Liver (tissue), 8 donors: ENCODE measurements at regions not wholly inside any gene's neighbourhood (a gene's known extent, or its start where the extent isn't known, plus 50 kb on each side); places are given as distances from the start of the nearest gene placed in this dataset.

Source experiments
- DNase-seq: peaks from one replicate; pipeline ENCODE4 v3.0.0-alpha.2; 2017; ENCODE audit warnings: low spot score
- H3K27ac ChIP-seq, 2 donors: one replicate each; pipeline ENCODE4 v1.7.0; 2013; ENCODE audit warnings: inconsistent platforms in 2 of 2, low read length in 2 of 2, control low read depth in 1 of 2, low read depth in 1 of 2, mild to moderate bottlenecking in 1 of 2
- H3K27me3 ChIP-seq, 4 donors: one replicate each; pipeline versions ENCODE4 v1.6.1 to v1.7.0; 2013; ENCODE audit warnings: low read length in 3 of 4, inconsistent platforms in 1 of 4, mild to moderate bottlenecking in 1 of 4, moderate library complexity in 1 of 4; ENCODE audit not compliant: control insufficient read depth in 4 of 4, insufficient read depth in 4 of 4
- H3K36me3 ChIP-seq, 4 donors: one replicate each; pipeline versions ENCODE4 v1.6.1 to v1.7.0; 2013; ENCODE audit warnings: low read length in 3 of 4, mild to moderate bottlenecking in 3 of 4, low read depth in 1 of 4, moderate library complexity in 1 of 4; ENCODE audit not compliant: control insufficient read depth in 4 of 4, insufficient read depth in 3 of 4
- H3K4me1 ChIP-seq, 4 donors: one replicate each; pipeline versions ENCODE4 v1.6.1 to v1.7.0; 2013; ENCODE audit warnings: low read length in 3 of 4, mild to moderate bottlenecking in 3 of 4, moderate library complexity in 1 of 4; ENCODE audit not compliant: control insufficient read depth in 4 of 4, insufficient read depth in 4 of 4
- H3K4me3 ChIP-seq, 3 donors: one replicate each; pipeline versions ENCODE4 v1.6.1 to v1.7.0; 2013; ENCODE audit warnings: low read length in 3 of 3, control low read depth in 1 of 3, low read depth in 1 of 3, mild to moderate bottlenecking in 1 of 3
- H3K9ac ChIP-seq, 2 donors: one replicate each; pipeline ENCODE4 v1.7.0; 2013; ENCODE audit warnings: low read length in 2 of 2, mild to moderate bottlenecking in 2 of 2, moderate library complexity in 2 of 2, control low read depth in 1 of 2, low read depth in 1 of 2
- H3K9me3 ChIP-seq, 4 donors: one replicate each; pipeline versions ENCODE4 v1.6.1 to v1.7.0; 2013; ENCODE audit warnings: low read length in 3 of 4; ENCODE audit not compliant: control insufficient read depth in 4 of 4
- EGR1 ChIP-seq, 2 donors: IDR thresholded peaks; 2 replicates each; pipeline ENCODE4 v1.6.1; 2016 to 2018; ENCODE audit warnings: antibody characterized with exemption in 2 of 2, low read depth in 2 of 2
- FOXA1 ChIP-seq: IDR thresholded peaks from 2 replicates; pipeline ENCODE4 v1.6.1; 2016; ENCODE audit warnings: antibody characterized with exemption
- FOXA2 ChIP-seq: IDR thresholded peaks from 2 replicates; pipeline ENCODE4 v1.6.1; 2016; ENCODE audit warnings: antibody characterized with exemption
- GABPA ChIP-seq, 2 donors: IDR thresholded peaks in 1 of 2; conservative IDR thresholded peaks in 1 of 2; 2 replicates each; pipeline ENCODE4 v1.6.1; 2016; ENCODE audit warnings: antibody characterized with exemption in 2 of 2, mild to moderate bottlenecking in 1 of 2, moderate library complexity in 1 of 2
- HNF4A ChIP-seq, 2 donors: conservative IDR thresholded peaks; 2 replicates each; pipeline ENCODE4 v1.6.1; 2016; ENCODE audit warnings: antibody characterized with exemption in 2 of 2, mild to moderate bottlenecking in 2 of 2
- HNF4G ChIP-seq: IDR thresholded peaks from 2 replicates; pipeline ENCODE4 v1.6.1; 2016; ENCODE audit warnings: antibody characterized with exemption
- JUND ChIP-seq, 2 donors: IDR thresholded peaks; 2 replicates each; pipeline ENCODE4 v1.6.1; 2016; ENCODE audit warnings: antibody characterized with exemption in 2 of 2
- NR2F2 ChIP-seq: IDR thresholded peaks from 2 replicates; pipeline ENCODE4 v1.6.1; 2016; ENCODE audit warnings: antibody characterized with exemption
- RAD21 ChIP-seq, 2 donors: IDR thresholded peaks; 2 replicates each; pipeline ENCODE4 v1.6.1; 2016; ENCODE audit warnings: antibody characterized with exemption in 2 of 2, mild to moderate bottlenecking in 2 of 2
- RXRA ChIP-seq, 2 donors: IDR thresholded peaks; 2 replicates each; pipeline ENCODE4 v1.6.1; 2017 to 2018; ENCODE audit warnings: antibody characterized with exemption in 2 of 2, mild to moderate bottlenecking in 1 of 2
- SP1 ChIP-seq: IDR thresholded peaks from 2 replicates; pipeline ENCODE4 v1.6.1; 2018; ENCODE audit warnings: antibody characterized with exemption, mild to moderate bottlenecking
- TAF1 ChIP-seq: conservative IDR thresholded peaks from 2 replicates; pipeline ENCODE4 v1.6.1; 2016; ENCODE audit warnings: antibody characterized with exemption, mild to moderate bottlenecking
- YY1 ChIP-seq: IDR thresholded peaks from 2 replicates; pipeline ENCODE4 v1.6.1; 2016; ENCODE audit warnings: antibody characterized with exemption, mild to moderate bottlenecking
- WGBS: extraction: QIAGEN DNeasy Blood & Tissue Kit; methylation state at CpG from one replicate; pipeline ENCODE4 v1.1.7; 2013; 5-methylcytosine and 5-hydroxymethylcytosine counted together
- TF ChIP-seq, protein P1 (sequence below): IDR thresholded peaks from 2 replicates; pipeline ENCODE4 v1.6.1; 2016; ENCODE audit warnings: antibody characterized with exemption
- TF ChIP-seq, protein P2 (sequence below): IDR thresholded peaks from 2 replicates; pipeline ENCODE4 v1.6.1; 2016; ENCODE audit warnings: antibody characterized with exemption, mild to moderate bottlenecking
- TF ChIP-seq, protein P3 (sequence below): IDR thresholded peaks from 2 replicates; pipeline ENCODE4 v1.6.1; 2016; ENCODE audit warnings: antibody characterized with exemption
- TF ChIP-seq, protein P4 (sequence below): IDR thresholded peaks from 2 replicates; pipeline ENCODE4 v1.6.1; 2016; ENCODE audit warnings: antibody characterized with exemption
- TF ChIP-seq, protein P5 (sequence below): fragments of 150-350 bp; IDR thresholded peaks from 2 replicates; pipeline ENCODE4 v1.5.1; 2017; ENCODE audit warnings: improper control_type of control experiment, low read depth, low read length; ENCODE audit not compliant: missing input control
- donor health status: healthy.
- donor health status: healthy.
- donor health status: healthy.
- donor health status: healthy.
- donor health status: healthy.

DNA sequence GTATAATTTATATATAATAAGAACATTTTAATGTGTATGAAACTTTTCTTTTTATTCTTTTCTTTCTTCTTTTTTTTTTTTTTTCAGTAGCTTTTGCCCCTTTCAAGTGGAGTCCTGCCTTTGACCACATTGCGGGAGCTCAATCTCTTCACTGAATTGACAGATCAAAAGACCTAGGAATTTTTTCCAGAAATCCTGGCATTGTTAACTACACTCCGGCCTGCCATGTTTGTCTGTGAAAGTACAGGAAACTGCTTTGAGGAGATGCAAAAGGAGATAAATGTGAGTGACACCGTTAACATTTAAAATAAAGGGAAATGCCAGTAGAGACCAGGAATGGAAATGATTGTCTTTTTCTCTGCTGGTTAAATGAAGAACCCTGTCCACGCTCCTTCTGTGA, 159.3 kb upstream of the VCX3A start:
- H3K4me1 ChIP-seq: no peaks in the 10 kb centered on the region
- no peaks in the 10 kb centered on the region for H3K27me3 ChIP-seq
- 76% methylated on average over 4 of the region's 4 CpGs for WGBS

DNA sequence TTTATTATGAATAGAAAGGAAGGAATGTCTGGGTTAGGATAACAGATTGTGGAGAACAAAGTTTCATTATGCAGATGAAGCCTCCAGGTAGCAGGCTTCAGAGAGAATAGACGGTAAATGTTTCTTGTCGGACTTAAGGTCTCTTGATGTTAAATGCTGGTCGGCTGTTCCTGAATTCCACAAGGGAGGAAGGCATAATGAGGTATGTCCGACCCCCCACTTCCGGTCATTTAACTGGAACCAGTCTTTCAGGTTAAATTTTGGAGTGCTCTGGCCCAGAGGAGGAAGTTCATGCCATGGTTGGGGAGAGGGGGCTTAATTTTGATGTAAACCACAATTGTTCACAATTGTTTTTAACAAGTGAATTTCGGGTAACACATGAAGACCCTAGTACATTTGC, 158.1 kb upstream of the VCX3A start:
- DNase-seq: no peak
- 81% methylated on average over 6 of the region's 6 CpGs for WGBS
- Histone ChIP-seq H3K27me3 (no peaks in the 10 kb centered on the region), H3K9ac (no peak overlapping the region), H3K4me1 (no peaks in the 10 kb centered on the region), H3K27ac (no peak overlapping the region), H3K36me3 (no peaks in the 10 kb centered on the region), H3K4me3 (no peak overlapping the region), H3K9me3 (no peaks in the 10 kb centered on the region)
- TF ChIP-seq YY1 (no peak), TAF1 (no peak), JUND (IDR thresholded peaks at IDR 0.05) (no peak), HNF4G (no peak), HNF4A (conservative IDR thresholded peaks at IDR 0.05) (no peak), RAD21 (IDR thresholded peaks at IDR 0.05) (no peak), RXRA (IDR thresholded peaks at IDR 0.05) (no peak)
- TF ChIP-seq, protein P1, sequence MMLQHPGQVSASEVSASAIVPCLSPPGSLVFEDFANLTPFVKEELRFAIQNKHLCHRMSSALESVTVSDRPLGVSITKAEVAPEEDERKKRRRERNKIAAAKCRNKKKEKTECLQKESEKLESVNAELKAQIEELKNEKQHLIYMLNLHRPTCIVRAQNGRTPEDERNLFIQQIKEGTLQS: no peak
- TF ChIP-seq, protein P2, sequence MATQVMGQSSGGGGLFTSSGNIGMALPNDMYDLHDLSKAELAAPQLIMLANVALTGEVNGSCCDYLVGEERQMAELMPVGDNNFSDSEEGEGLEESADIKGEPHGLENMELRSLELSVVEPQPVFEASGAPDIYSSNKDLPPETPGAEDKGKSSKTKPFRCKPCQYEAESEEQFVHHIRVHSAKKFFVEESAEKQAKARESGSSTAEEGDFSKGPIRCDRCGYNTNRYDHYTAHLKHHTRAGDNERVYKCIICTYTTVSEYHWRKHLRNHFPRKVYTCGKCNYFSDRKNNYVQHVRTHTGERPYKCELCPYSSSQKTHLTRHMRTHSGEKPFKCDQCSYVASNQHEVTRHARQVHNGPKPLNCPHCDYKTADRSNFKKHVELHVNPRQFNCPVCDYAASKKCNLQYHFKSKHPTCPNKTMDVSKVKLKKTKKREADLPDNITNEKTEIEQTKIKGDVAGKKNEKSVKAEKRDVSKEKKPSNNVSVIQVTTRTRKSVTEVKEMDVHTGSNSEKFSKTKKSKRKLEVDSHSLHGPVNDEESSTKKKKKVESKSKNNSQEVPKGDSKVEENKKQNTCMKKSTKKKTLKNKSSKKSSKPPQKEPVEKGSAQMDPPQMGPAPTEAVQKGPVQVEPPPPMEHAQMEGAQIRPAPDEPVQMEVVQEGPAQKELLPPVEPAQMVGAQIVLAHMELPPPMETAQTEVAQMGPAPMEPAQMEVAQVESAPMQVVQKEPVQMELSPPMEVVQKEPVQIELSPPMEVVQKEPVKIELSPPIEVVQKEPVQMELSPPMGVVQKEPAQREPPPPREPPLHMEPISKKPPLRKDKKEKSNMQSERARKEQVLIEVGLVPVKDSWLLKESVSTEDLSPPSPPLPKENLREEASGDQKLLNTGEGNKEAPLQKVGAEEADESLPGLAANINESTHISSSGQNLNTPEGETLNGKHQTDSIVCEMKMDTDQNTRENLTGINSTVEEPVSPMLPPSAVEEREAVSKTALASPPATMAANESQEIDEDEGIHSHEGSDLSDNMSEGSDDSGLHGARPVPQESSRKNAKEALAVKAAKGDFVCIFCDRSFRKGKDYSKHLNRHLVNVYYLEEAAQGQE: no peak

More for the DNA sequence above, 159.3 kb upstream of the VCX3A start:
- H3K36me3 ChIP-seq: no peaks in the 10 kb centered on the region
- no peak overlapping the region for H3K4me3 ChIP-seq
- no peak for DNase-seq
- H3K9me3 ChIP-seq: no peaks in the 10 kb centered on the region
- no peak overlapping the region for H3K27ac ChIP-seq
- TF ChIP-seq, protein P3, sequence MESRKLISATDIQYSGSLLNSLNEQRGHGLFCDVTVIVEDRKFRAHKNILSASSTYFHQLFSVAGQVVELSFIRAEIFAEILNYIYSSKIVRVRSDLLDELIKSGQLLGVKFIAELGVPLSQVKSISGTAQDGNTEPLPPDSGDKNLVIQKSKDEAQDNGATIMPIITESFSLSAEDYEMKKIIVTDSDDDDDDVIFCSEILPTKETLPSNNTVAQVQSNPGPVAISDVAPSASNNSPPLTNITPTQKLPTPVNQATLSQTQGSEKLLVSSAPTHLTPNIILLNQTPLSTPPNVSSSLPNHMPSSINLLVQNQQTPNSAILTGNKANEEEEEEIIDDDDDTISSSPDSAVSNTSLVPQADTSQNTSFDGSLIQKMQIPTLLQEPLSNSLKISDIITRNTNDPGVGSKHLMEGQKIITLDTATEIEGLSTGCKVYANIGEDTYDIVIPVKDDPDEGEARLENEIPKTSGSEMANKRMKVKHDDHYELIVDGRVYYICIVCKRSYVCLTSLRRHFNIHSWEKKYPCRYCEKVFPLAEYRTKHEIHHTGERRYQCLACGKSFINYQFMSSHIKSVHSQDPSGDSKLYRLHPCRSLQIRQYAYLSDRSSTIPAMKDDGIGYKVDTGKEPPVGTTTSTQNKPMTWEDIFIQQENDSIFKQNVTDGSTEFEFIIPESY: no peak
- TF ChIP-seq HNF4G: no peak
- TF ChIP-seq EGR1 (IDR thresholded peaks at IDR 0.05; ENCODE audit: low read depth in 2 of 2): no peak
- TF ChIP-seq, protein P1: no peak
- no peak for TF ChIP-seq NR2F2
- TF ChIP-seq TAF1: no peak
- no peak for TF ChIP-seq FOXA2
- TF ChIP-seq, protein P4, sequence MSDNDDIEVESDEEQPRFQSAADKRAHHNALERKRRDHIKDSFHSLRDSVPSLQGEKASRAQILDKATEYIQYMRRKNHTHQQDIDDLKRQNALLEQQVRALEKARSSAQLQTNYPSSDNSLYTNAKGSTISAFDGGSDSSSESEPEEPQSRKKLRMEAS: no peak
- TF ChIP-seq, protein P5, sequence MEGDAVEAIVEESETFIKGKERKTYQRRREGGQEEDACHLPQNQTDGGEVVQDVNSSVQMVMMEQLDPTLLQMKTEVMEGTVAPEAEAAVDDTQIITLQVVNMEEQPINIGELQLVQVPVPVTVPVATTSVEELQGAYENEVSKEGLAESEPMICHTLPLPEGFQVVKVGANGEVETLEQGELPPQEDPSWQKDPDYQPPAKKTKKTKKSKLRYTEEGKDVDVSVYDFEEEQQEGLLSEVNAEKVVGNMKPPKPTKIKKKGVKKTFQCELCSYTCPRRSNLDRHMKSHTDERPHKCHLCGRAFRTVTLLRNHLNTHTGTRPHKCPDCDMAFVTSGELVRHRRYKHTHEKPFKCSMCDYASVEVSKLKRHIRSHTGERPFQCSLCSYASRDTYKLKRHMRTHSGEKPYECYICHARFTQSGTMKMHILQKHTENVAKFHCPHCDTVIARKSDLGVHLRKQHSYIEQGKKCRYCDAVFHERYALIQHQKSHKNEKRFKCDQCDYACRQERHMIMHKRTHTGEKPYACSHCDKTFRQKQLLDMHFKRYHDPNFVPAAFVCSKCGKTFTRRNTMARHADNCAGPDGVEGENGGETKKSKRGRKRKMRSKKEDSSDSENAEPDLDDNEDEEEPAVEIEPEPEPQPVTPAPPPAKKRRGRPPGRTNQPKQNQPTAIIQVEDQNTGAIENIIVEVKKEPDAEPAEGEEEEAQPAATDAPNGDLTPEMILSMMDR: no peak
- no peak for TF ChIP-seq RXRA (IDR thresholded peaks at IDR 0.05)
- TF ChIP-seq HNF4A (conservative IDR thresholded peaks at IDR 0.05): no peak
- TF ChIP-seq FOXA1: no peak
- no peak for TF ChIP-seq YY1
- TF ChIP-seq GABPA (IDR thresholded peaks at IDR 0.05 in 1 of 2, conservative IDR thresholded peaks at IDR 0.05 in 1 of 2): no peak
- no peak for TF ChIP-seq SP1
- no peak for TF ChIP-seq JUND (IDR thresholded peaks at IDR 0.05)
- no peak for TF ChIP-seq RAD21 (IDR thresholded peaks at IDR 0.05)
- TF ChIP-seq, protein P2: no peak
- no peak overlapping the region for H3K9ac ChIP-seq
